T-helper 1 cell (primary cell): ENCODE measurements at regions not wholly inside any gene's neighbourhood (a gene's known extent, or its start where the extent isn't known, plus 50 kb on each side); places are given as distances from the start of the nearest gene placed in this dataset.
"Not testable (repeated sequence)": the region's sequence is repeated elsewhere in the genome, so short reads cannot be mapped to it uniquely, and the experiment has no call there.

Experiments used
- DNase-seq, 5 donors: peaks; one replicate each; pipeline ENCODE4 v3.0.0-alpha.2; 2012 to 2020

GRCh38 chr18:961644-962355 lies 57.1 kb downstream of the ADCYAP1 start:
- DNase-seq, result peak in 3 of 5 donors; percentile 6 to 36 (median 33)

- no peak for DNase-seq
These were observed 58.6 kb downstream of the ADCYAP1 start for GRCh38 chr18:963276-963675.

GRCh38 chr18:965921-966758 lies 61.5 kb downstream of the ADCYAP1 start:
- DNase-seq, result no peak

- no peak for DNase-seq
These were observed 62.3 kb downstream of the ADCYAP1 start for GRCh38 chr18:966759-967576.

- not testable (repeated sequence) for DNase-seq
These were observed 64.2 kb downstream of the ADCYAP1 start for GRCh38 chr18:968910-969309.

- DNase-seq, result not testable (repeated sequence)
These were observed 64.6 kb downstream of the ADCYAP1 start for GRCh38 chr18:969311-969710.

DNA sequence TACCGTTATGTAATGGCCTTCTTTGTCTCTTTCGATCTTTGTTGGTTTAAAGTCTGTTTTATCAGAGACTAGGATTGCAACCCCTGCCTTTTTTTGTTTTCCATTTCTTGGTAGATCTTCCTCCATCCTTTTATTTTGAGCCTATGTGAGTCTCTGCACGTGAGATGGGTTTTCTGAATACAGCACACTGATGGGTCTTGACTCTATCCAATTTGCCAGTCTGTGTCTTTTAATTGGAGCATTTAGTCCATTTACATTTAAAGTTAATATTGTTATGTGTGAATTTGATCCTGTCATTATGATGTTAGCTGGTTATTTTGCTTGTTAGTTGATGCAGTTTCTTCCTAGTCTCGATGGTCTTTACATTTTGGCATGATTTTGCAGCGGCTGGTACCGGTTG lies 69.9 kb downstream of the ADCYAP1 start:
- not testable (repeated sequence) for DNase-seq

DNA sequence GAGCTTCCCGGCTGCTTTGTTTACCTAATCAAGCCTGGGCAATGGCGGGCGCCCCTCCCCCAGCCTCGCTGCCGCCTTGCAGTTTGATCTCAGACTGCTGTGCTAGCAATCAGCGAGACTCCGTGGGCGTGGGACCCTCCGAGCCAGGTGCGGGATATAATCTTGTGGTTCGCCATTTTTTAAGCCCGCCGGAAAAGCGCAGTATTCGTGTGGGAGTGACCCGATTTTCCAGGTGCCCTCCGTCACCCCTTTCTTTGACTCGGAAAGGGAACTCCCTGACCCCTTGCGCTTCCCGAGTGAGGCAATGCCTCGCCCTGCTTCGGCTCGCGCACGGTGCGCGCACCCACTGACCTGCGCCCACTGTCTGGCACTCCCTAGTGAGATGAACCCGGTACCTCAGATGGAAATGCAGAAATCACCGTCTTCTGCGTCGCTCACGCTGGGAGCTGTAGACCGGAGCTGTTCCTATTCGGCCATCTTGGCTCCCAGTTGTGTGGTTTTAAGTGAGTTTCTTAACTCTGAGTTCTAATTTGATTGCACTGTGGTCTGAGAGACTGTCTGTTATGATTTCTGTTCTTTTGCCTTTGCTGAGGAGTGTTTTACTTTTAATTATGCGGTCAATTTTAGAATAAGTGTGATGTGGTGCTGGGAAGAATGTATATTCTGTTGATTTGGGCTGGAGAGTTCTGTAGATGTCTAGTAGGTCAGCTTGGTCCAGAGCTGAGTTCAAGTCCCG lies 71.9 kb downstream of the ADCYAP1 start:
- not testable (repeated sequence) for DNase-seq

DNA sequence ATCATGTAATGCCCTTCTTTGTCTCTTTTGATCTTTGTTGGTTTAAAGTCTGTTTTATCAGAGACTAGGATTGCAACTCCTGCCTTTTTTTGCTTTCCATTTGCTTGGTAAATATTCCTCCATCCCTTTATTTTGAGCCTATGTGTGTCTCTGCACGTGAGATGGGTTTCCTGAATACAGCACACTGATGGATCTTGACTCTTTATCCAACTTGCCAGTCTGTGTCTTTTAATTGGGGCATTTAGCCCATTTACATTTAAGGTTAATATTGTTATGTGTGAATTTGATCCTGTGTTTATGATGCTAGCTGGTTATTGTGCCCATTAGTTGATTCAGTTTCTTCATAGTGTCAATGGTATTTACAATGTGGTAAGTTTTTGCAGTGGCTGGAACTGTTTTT lies 72.7 kb downstream of the ADCYAP1 start:
- not testable (repeated sequence) for DNase-seq

- not testable (repeated sequence) for DNase-seq
These were observed 73.1 kb downstream of the ADCYAP1 start for GRCh38 chr18:977732-978131.

DNA sequence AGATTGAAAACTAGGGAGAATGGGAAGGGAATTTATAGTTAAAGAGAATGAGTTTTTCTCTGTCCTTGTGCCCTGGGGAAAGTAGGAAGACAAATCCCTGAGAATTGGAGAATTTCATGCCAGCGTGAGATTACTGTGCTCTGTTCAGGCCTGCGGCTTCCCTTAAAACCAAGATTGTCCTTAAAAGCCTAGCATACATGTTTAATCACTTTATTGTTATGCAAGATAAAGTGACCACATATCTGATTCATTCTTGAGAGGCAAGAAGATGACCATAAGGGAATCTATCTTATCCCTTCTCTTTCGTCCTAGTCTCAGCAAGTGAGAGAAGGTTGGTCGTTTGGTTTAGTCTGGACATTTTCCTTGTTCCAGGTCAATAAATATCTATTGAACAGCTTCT lies 75.9 kb downstream of the ADCYAP1 start:
- DNase-seq, result no peak

DNA sequence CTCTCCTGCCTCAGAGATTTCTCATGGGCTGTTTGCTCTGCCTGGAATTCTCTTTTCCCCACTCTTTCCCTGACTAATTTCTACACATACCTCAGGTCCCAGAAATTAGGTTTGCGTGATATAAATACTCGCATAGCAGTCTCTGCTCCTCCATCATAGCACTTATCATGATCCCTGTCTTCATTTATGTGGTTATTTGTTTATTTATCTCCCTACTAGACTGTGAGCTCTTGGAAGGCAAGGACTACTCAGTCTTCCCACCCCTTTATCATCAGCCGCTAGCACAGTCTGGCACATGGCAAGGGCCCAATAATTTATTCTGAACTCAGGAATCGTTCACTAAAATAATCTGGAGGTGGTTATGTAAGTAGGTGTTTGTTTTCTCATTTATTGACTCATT lies 79.3 kb downstream of the ADCYAP1 start:
- DNase-seq, result no peak

GRCh38 chr18:985212-985661 lies 80.6 kb downstream of the ADCYAP1 start:
- no peak for DNase-seq

DNA sequence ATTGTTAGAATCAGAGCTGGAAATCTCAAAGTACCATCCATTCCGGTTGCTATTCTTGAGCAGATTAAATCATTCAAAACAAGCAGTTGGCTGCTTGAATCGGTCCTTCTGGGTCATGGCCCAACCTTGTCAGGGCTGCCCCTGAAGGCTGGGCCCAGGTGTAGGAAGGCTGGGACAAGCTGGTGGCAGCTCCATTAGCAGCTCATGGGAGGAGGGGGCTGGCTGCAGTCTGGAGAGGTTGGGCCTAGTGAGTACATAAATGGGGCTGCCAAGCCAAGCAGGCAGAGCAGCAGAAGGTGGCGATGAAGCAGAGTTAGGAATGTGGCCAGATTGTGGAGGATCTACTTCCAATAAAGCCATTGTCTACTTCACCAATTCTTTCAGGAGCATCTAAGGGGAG lies 81.4 kb downstream of the ADCYAP1 start:
- no peak for DNase-seq

- no peak for DNase-seq
These were observed 81.9 kb downstream of the ADCYAP1 start for GRCh38 chr18:986552-986951.

DNA sequence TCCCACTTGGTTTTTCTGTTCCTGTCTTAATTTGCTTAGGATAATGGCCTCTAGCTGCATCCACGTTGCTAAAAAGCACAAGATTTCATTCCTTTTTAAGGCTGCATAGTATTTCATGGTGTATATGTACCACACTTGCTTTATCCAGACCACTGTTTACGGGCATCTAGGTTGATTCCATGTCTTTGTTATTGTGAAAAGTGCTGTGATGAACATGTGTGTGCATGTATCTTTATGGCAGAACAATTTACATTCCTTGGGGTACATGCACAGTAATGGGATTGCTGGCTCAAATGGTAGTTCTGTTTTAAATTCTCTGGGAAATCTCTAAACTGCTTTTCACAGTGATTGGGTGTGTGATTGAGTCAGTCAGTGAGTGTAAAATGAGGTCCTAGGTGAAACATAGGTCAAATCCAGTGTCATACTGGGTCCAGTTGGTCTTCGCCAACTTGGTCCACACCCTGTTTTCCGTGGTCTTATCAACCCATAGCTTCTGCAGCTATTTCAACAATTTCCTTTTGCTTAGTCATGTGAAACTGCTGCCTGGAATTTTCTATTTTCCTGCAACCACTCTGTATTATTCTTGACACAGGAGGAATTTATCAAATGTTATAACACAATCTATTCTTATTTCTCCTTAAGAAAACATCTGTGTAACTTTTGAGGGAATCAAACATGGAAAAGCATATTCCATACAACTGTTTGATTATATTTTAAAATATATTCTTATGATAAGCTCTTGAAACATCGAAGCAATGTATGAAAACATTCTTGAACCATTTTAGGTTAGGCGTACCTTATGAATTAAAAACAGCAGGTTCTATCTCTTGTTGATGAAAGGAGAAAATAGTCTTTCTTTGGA lies 82.9 kb downstream of the ADCYAP1 start:
- no peak for DNase-seq

DNA sequence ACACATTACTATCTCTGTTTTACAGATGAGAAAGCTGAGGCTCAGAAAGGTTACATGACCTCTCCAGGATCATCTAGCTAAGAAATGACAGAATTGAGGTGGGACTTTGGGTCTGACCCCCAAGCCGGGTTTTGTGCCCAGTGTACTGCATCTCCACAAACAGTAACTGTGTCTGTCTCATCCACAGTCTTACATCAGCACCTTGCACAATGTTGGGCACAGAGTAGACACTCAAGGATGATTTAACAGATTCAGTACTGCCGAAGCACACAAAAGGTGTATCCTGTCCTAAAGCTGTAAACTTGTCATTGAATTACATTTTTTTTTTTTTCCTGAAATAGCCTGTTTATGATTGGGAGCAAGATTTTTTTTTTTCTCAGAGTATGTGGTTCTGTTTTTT lies 84.8 kb downstream of the ADCYAP1 start:
- DNase-seq, result no peak

DNA sequence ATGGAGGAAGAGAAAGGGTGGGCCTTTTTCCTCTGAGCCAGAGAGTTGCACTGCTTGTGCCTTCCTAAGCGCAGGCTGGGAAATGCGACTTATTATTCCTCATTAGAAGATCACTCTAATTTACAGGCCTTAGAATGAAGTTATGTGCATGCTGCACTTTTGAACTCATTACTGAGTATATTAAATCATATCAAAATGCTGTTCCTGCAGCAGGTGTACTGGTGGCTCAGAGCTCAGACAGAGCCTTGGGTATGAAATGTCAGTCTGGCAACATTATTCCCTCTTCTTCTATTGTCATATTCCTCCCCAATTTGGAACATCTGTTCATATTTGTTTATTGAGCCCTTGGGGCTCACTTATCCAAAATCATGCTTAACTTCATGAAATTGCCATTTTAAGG lies 85.5 kb downstream of the ADCYAP1 start:
- no peak for DNase-seq

DNA sequence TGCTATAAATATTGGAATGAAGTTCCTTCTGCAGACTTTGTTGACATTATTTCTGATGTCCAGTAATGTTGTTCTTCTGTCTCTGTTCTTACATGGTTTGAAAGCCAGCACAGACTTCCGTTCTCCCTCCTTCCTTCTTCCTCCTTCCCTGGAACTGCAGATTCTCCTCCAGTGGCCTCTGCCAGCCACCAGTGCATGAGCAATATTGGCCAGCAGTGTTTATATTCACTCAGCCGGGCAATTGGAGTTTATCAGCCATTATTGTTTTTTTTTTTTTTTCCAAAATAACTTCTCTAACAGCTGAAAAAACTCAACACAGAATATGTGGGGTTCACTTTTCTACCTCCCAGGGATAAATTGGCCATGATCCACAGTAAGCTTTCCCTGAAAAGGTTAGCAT lies 86.8 kb downstream of the ADCYAP1 start:
- DNase-seq, result no peak

DNA sequence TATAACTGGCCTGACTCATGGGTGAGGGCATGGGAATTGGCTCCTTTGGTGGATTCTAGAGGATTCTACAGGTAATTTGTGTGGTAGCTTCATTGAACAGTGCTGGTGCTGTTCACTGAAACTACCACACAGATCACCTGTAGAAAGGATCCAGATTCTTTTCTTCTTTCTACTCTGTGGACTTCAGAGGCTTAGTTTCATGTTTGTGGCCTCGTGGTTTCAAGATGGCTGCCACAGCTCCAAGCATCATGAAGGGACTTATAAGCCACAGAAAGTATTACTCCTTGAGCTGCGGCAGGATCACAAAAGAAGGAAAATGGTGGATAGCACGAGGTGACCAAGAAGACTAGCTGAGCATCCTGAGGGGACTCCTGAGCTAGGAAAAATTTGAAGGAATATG lies 88.9 kb downstream of the ADCYAP1 start:
- DNase-seq, result no peak

DNA sequence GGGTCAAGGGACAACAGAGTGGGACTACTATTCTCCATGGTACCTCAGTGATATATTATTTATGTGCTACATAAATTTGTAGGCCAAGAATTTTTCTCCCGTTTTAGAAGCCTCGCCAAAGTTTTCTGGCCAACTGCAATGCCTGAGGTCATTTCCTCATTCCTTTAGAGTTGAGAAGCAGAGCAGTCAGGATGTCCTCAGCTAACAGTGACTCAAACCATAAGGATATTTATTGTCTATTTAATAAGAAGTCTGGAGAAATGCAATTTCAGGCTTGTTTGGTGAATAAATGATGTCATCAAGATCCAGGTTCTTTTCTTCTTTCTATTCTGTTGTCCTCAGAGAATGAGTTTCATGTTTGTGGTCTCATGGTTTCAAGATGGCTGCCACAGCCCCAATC lies 91.0 kb downstream of the ADCYAP1 start:
- no peak for DNase-seq

GRCh38 chr18:997499-997898 lies 92.8 kb downstream of the ADCYAP1 start:
- no peak for DNase-seq
